Activated naive CD4-positive, alpha-beta T cell treated with anti-CD3 and anti-CD28 coated beads for 36 hours (primary cell): ENCODE measurements at regions not wholly inside any gene's neighbourhood (a gene's known extent, or its start where the extent isn't known, plus 50 kb on each side); places are given as distances from the start of the nearest gene placed in this dataset.

Source experiments
- CTCF ChIA-PET: fragments of 350-600 bp; sonication (Branson Sonifier 250); formaldehyde crosslinking; loops from one replicate; lab custom pipeline; 2021; ENCODE audit warnings: antibody characterized with exemption; lab: Charles Lee
- DNase-seq: peaks from one replicate; pipeline ENCODE4 v3.0.0-alpha.2; 2020
- H3K27ac Mint-ChIP-seq: one replicate; pipeline ENCODE4 v1.8.0; 2021; ENCODE audit warnings: mild to moderate bottlenecking, mixed read lengths
- H3K27me3 Mint-ChIP-seq: one replicate; pipeline ENCODE4 v1.8.0; 2021; ENCODE audit warnings: low read depth, mixed read lengths
- H3K36me3 Mint-ChIP-seq: one replicate; pipeline ENCODE4 v1.8.0; 2021; ENCODE audit warnings: low read depth, mixed read lengths
- H3K4me1 Mint-ChIP-seq: one replicate; pipeline ENCODE4 v1.8.0; 2021; ENCODE audit warnings: low read depth, mixed read lengths
- H3K4me3 Mint-ChIP-seq: one replicate; pipeline ENCODE4 v1.8.0; 2021; ENCODE audit warnings: mild to moderate bottlenecking, moderate library complexity, mixed read lengths
- H3K9me3 Mint-ChIP-seq: one replicate; pipeline ENCODE4 v1.8.0; 2021; ENCODE audit warnings: mixed read lengths
- intact Hi-C: fragments of 100-400 bp; cut with micrococcal nuclease; formaldehyde crosslinking; loops from one replicate; pipeline ENCODE4 v1.15.1; 2023

DNA sequence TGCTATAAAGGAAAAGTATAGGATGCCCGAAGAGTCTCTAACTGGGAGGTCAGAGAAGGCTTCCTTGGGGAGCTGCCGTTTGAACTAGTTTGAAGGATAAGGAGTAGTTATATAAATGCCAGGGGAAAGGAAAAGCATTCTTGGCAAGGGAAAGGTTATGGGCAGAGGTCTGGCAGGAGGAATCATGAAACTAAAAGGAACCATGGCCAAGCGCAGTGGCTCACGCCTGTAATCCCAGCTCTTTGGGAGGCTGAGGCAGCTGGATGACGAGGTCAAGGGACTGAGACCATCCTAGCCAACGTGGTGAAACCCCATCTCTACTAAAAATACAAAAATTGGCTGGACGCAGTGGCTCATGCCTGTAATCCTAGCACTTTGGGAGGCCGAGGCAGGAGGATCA, 66.8 kb upstream of the EPCAM start:
- Mint-ChIP-seq H3K36me3 (no peaks in the 10 kb centered on the region), H3K4me3 (no peak overlapping the region), H3K27ac (no peak overlapping the region), H3K9me3 (no peaks in the 10 kb centered on the region), H3K4me1 (peaks cover 9% of the 10 kb centered on the region), H3K27me3 (peaks cover 14% of the 10 kb centered on the region)
- CTCF ChIA-PET = interaction anchor here (2.1 kb wide), 1 partner anchor 30 kb away, joined by 5 read pairs; no protein-coding TSS in a partner anchor
- DNase-seq = no peak
- intact Hi-C loops = no loop called here

- H3K4me3 Mint-ChIP-seq = no peak overlapping the region
- no peaks in the 10 kb centered on the region for H3K9me3 Mint-ChIP-seq
- CTCF ChIA-PET = interaction anchor here (2.1 kb wide), 1 partner anchor 29 kb away, joined by 5 read pairs; no protein-coding TSS in a partner anchor
- peaks cover 14% of the 10 kb centered on the region for H3K27me3 Mint-ChIP-seq
- no peak for DNase-seq
- peaks cover 9% of the 10 kb centered on the region for H3K4me1 Mint-ChIP-seq
- H3K27ac Mint-ChIP-seq = no peak overlapping the region
- intact Hi-C loops = no loop called here
- H3K36me3 Mint-ChIP-seq = no peaks in the 10 kb centered on the region
Observed at GRCh38 chr2:47301731-47302130, 67.4 kb upstream of the EPCAM start.

GRCh38 chr2:47301277-47301618, 67.9 kb upstream of the EPCAM start:
- H3K4me3 Mint-ChIP-seq = no peak overlapping the region
- H3K4me1 Mint-ChIP-seq = peaks cover 9% of the 10 kb centered on the region
- no peak for DNase-seq
- H3K36me3 Mint-ChIP-seq = no peaks in the 10 kb centered on the region
- no peak overlapping the region for H3K27ac Mint-ChIP-seq
- CTCF ChIA-PET = interaction anchor here (0.9 to 2.1 kb wide), 4 partner anchors 12 to 29 kb away, joined by 3 to 5 read pairs (median 3); no protein-coding TSS in a partner anchor
- H3K27me3 Mint-ChIP-seq = peaks cover 11% of the 10 kb centered on the region
- intact Hi-C loops = no loop called here
- H3K9me3 Mint-ChIP-seq = no peaks in the 10 kb centered on the region

- Mint-ChIP-seq H3K9me3 (no peaks in the 10 kb centered on the region), H3K4me1 (peaks cover 9% of the 10 kb centered on the region), H3K36me3 (no peaks in the 10 kb centered on the region), H3K27ac (no peak overlapping the region), H3K4me3 (no peak overlapping the region), H3K27me3 (peaks cover 10% of the 10 kb centered on the region)
- DNase-seq = no peak
- intact Hi-C loops = no loop called here
- CTCF ChIA-PET = interaction anchor here (0.9 to 2.1 kb wide), 4 partner anchors 12 to 28 kb away, joined by 3 to 5 read pairs (median 3); no protein-coding TSS in a partner anchor
Observed at GRCh38 chr2:47300609-47301276, 68.4 kb upstream of the EPCAM start.

- Mint-ChIP-seq H3K4me1 (peaks cover 9% of the 10 kb centered on the region), H3K9me3 (no peaks in the 10 kb centered on the region), H3K36me3 (no peaks in the 10 kb centered on the region), H3K4me3 (no peak overlapping the region), H3K27ac (no peak overlapping the region), H3K27me3 (peaks cover 7% of the 10 kb centered on the region)
- DNase-seq = no peak
- intact Hi-C loops = no loop called here
- CTCF ChIA-PET = interaction anchor here (0.9 to 2.1 kb wide), 4 partner anchors 11 to 28 kb away, joined by 3 to 5 read pairs (median 3); no protein-coding TSS in a partner anchor
Observed at GRCh38 chr2:47300081-47300480, 69.0 kb upstream of the EPCAM start.

DNA sequence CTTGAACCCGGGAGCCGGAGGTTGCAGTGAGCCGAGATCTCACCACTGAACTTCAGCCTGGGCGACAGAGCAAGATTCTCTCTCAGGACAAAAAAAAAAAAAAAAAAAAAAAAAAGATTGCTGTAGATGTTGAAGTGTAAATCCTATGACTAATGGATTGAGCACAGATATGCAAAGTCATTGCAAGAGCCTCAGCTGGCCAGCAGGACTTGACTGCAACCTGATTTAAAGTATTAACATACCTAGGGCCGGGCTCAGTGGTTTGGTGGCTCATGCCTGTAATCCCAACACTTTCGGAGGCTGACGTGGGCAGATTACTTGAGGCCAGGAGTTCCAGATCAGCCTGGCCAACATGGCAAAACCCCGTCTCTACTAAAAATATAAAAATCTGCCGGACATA, 69.6 kb upstream of the EPCAM start:
- Mint-ChIP-seq H3K27ac (no peak overlapping the region), H3K4me3 (no peak overlapping the region), H3K27me3 (peaks cover 7% of the 10 kb centered on the region), H3K36me3 (no peaks in the 10 kb centered on the region), H3K4me1 (peaks cover 9% of the 10 kb centered on the region), H3K9me3 (no peaks in the 10 kb centered on the region)
- CTCF ChIA-PET = no interaction called here
- no peak for DNase-seq
- intact Hi-C loops = no loop called here

- Mint-ChIP-seq H3K4me3 (no peak overlapping the region), H3K36me3 (no peaks in the 10 kb centered on the region), H3K9me3 (no peaks in the 10 kb centered on the region), H3K27ac (no peak overlapping the region), H3K27me3 (peaks cover 7% of the 10 kb centered on the region), H3K4me1 (peaks cover 9% of the 10 kb centered on the region)
- no peak for DNase-seq
- CTCF ChIA-PET = no interaction called here
- intact Hi-C loops = no loop called here
Observed at GRCh38 chr2:47298771-47299170, 70.3 kb upstream of the EPCAM start.

GRCh38 chr2:47297767-47298425, 71.2 kb upstream of the EPCAM start:
- H3K27me3 Mint-ChIP-seq = peaks cover 7% of the 10 kb centered on the region
- no peak overlapping the region for H3K4me3 Mint-ChIP-seq
- no peak overlapping the region for H3K27ac Mint-ChIP-seq
- no peaks in the 10 kb centered on the region for H3K9me3 Mint-ChIP-seq
- no peaks in the 10 kb centered on the region for H3K36me3 Mint-ChIP-seq
- CTCF ChIA-PET = no interaction called here
- H3K4me1 Mint-ChIP-seq = peaks cover 9% of the 10 kb centered on the region
- DNase-seq = no peak
- intact Hi-C loops = no loop called here

DNA sequence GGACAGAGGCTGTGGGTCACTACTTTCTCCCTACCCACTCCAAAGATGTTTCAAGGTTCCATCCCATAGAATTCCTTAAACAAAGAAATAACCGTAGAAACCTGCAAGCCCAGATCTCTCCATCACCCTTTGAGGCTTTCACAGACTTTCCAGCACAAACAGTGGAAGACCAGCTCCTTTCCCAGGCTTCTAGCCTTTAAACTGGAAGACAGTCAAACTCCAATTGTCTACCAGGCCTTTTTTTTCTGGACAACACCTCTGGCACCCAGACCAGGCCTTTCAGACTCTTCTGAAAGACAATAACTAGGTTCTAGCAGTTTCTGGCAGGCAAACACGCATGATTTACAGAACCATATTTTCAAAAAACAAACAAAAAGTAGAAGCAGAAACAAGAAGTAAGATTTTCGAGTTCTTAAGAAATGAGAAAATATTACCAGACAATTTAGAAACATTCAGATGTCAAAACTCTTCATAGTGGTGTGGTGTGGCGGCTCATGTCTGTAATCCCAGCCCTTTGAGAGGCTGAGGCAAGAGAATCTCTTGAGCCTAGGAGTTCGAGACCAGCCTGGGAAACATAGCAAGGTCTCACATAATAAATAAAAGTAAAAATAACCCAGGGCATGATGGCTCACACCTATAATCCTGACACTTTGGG, 73.0 kb upstream of the EPCAM start:
- no peak for DNase-seq
- no peaks in the 10 kb centered on the region for H3K27me3 Mint-ChIP-seq
- H3K4me3 Mint-ChIP-seq = no peak overlapping the region
- H3K36me3 Mint-ChIP-seq = no peaks in the 10 kb centered on the region
- intact Hi-C loops = no loop called here
- H3K9me3 Mint-ChIP-seq = no peaks in the 10 kb centered on the region
- peaks cover 8% of the 10 kb centered on the region for H3K4me1 Mint-ChIP-seq
- no peak overlapping the region for H3K27ac Mint-ChIP-seq
- CTCF ChIA-PET = no interaction called here

DNA sequence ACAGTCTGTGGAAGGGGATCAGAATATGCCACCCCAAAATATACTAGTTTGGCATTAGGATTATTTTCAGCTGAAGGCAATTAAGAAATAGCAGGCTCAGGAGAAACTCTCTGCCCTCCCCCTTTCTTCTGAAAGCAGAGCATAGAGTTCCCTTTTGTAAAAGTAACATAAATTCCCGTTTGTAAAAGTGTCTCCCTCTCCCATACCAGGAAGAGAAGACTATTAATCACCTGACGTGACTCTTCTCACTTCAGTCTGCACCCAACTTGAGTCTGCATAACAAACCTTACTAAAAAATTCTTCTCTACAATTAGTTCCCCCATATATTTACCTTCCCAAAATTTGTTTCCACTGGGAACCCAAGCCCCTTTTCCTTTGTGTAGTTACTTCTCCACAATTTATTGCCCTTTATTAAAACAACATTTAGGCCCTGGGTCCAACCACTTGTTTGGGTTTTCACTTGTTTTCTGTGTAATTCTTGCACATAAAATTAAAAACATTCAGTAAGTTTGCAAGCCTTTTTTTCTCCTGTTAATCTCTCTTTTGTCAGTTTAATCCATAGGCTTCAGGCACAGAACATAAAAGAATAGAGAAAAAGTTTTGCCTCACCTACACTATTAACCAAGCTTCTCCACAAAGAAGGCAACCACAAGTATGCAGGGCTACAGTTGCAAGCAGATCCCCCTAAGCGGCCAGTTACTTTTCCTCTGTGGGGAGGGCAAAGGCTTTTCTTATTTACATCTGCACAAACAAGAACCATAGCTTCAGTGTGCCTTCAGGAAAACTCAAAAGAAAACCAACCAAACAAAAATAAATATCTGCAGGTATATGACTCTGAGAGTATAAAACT, 73.8 kb upstream of the EPCAM start:
- no peaks in the 10 kb centered on the region for H3K36me3 Mint-ChIP-seq
- CTCF ChIA-PET = no interaction called here
- DNase-seq = no peak
- intact Hi-C loops = no loop called here
- H3K27ac Mint-ChIP-seq = no peak overlapping the region
- H3K27me3 Mint-ChIP-seq = no peaks in the 10 kb centered on the region
- H3K4me3 Mint-ChIP-seq = no peak overlapping the region
- H3K9me3 Mint-ChIP-seq = no peaks in the 10 kb centered on the region
- peaks cover under 1% of the 10 kb centered on the region for H3K4me1 Mint-ChIP-seq

GRCh38 chr2:47293976-47294375, 75.1 kb upstream of the EPCAM start:
- Mint-ChIP-seq H3K27ac (no peak overlapping the region), H3K36me3 (no peaks in the 10 kb centered on the region), H3K27me3 (no peaks in the 10 kb centered on the region), H3K4me1 (no peaks in the 10 kb centered on the region), H3K4me3 (no peak overlapping the region), H3K9me3 (no peaks in the 10 kb centered on the region)
- intact Hi-C loops = no loop called here
- CTCF ChIA-PET = no interaction called here
- DNase-seq = no peak

- intact Hi-C loops = no loop called here
- H3K27ac Mint-ChIP-seq = no peak overlapping the region
- H3K4me1 Mint-ChIP-seq = no peaks in the 10 kb centered on the region
- peaks cover 3% of the 10 kb centered on the region for H3K27me3 Mint-ChIP-seq
- H3K36me3 Mint-ChIP-seq = no peaks in the 10 kb centered on the region
- no peaks in the 10 kb centered on the region for H3K9me3 Mint-ChIP-seq
- CTCF ChIA-PET = interaction anchor here (0.9 kb wide), 1 partner anchor 12 kb away, joined by 3 read pairs; no protein-coding TSS in a partner anchor
- no peak for DNase-seq
- no peak overlapping the region for H3K4me3 Mint-ChIP-seq
Observed at GRCh38 chr2:47288864-47289263, 80.2 kb upstream of the EPCAM start.
